ENCODE measurements at regions not wholly inside any gene's neighbourhood (a gene's known extent, or its start where the extent isn't known, plus 50 kb on each side); places are given as distances from the start of the nearest gene placed in this dataset.

DNA sequence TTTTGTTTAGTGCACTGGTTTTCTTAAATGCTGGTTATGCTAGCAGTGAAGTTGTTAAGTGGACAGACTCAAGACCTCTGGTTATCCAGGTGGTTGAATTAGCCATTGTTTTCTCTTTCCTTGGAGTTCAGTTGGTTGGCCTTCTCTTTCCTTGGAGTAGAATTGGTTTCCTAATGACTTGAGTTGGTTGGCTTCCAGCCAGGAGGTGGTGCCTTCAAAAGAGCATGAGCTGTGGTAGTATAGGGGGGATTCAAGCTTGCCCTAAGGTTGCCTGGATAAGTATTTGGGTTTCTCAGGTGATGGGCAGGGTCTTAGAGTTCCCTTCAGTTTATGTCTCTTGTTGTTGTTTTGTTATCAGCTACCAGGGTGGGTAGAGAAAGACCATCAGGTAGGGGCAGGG, 92.5 kb downstream of the ATP23 start:
- TF ChIP-seq, protein P1, sequence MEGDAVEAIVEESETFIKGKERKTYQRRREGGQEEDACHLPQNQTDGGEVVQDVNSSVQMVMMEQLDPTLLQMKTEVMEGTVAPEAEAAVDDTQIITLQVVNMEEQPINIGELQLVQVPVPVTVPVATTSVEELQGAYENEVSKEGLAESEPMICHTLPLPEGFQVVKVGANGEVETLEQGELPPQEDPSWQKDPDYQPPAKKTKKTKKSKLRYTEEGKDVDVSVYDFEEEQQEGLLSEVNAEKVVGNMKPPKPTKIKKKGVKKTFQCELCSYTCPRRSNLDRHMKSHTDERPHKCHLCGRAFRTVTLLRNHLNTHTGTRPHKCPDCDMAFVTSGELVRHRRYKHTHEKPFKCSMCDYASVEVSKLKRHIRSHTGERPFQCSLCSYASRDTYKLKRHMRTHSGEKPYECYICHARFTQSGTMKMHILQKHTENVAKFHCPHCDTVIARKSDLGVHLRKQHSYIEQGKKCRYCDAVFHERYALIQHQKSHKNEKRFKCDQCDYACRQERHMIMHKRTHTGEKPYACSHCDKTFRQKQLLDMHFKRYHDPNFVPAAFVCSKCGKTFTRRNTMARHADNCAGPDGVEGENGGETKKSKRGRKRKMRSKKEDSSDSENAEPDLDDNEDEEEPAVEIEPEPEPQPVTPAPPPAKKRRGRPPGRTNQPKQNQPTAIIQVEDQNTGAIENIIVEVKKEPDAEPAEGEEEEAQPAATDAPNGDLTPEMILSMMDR (IDR thresholded peaks at IDR 0.05; ENCODE audit: low read depth, low read length): no peak

DNA sequence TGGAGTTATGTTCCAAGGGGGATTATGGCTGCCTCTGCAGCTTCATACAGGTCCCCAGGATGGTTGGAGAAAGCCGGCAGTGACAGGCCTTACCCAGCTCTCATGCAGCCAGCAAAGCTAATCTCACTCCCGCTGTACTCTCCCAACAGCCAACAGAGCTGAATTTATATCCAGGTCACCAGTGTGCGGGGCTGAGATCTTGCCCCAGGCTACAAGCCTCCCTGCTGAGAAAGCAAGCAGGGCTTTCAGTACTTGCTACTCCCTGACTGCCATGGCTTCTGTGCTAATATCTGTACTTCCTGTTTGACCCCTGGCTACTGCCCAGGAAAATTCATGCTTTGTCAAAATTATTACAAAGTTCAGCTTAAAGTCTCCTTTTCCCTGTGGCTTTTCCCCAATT, 92.9 kb downstream of the ATP23 start:
- no peaks in the 10 kb centered on the region for H3K36me3 ChIP-seq
- no peaks in the 10 kb centered on the region for H3K27me3 ChIP-seq
- no peaks in the 10 kb centered on the region for H3K9me3 ChIP-seq (ENCODE audit: low read depth)
- H3K4me3 ChIP-seq: no peak overlapping the region
- DNase-seq (ENCODE audit: low read depth in 1 of 2, low spot score in 1 of 2): peak in 1 of 2 donors; percentile 25
- no peaks in the 10 kb centered on the region for H3K4me1 ChIP-seq (ENCODE audit: low read depth)
- TF ChIP-seq, protein P1 (IDR thresholded peaks at IDR 0.05; ENCODE audit: low read depth, low read length): no peak
- H3K27ac ChIP-seq: no peak overlapping the region

More for the DNA sequence above, 92.5 kb downstream of the ATP23 start:
- Histone ChIP-seq H3K27me3 (no peaks in the 10 kb centered on the region), H3K36me3 (no peaks in the 10 kb centered on the region), H3K9me3 (ENCODE audit: low read depth) (no peaks in the 10 kb centered on the region), H3K4me1 (ENCODE audit: low read depth) (no peaks in the 10 kb centered on the region), H3K27ac (no peak overlapping the region), H3K4me3 (no peak overlapping the region)
- no peak for DNase-seq (ENCODE audit: low read depth in 1 of 2, low spot score in 1 of 2)

DNA sequence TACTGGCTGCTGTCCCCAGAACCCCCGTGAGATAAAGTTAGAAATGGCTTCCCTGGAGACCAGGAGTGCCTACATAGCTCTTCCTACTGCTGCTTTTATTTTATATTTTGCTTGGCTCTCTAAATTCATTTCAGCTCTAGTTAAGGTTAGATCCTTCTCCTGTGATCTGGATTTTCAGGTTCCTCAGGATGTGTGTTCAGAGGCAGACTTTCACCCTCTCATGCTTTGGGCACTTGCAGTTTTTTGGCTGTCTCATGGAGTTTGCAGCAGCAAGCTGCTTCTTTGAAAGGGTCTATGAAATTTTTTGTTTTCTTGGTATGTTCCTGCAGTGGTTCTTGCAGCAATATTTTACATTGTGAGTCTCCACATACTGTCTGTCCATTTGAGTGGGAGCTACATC, 93.3 kb downstream of the ATP23 start:
- Histone ChIP-seq H3K36me3 (no peaks in the 10 kb centered on the region), H3K4me1 (ENCODE audit: low read depth) (no peaks in the 10 kb centered on the region), H3K27me3 (no peaks in the 10 kb centered on the region), H3K4me3 (no peak overlapping the region), H3K9me3 (ENCODE audit: low read depth) (no peaks in the 10 kb centered on the region), H3K27ac (no peak overlapping the region)
- no peak for DNase-seq (ENCODE audit: low read depth in 1 of 2, low spot score in 1 of 2)
- TF ChIP-seq, protein P1 (IDR thresholded peaks at IDR 0.05; ENCODE audit: low read depth, low read length): no peak

DNA sequence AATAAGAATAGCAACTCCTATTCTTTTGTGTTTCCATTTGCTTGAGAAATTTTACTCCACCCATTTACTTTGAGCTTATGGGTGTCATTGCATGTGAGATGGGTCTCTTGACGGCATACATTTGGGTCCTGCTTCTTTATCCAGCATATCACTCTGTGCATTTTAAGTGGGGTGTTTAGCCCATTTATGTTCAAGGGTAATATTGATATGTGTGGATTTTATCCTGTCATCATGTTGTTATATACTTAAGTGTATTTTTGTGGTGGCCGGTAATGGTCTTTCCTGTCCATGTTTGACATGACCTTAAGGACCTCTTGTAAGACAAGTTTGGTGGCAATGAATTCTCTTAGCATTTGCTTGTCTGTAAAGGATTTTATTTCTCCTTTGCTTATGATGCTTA, 100.1 kb downstream of the ATP23 start:
- H3K9me3 ChIP-seq (ENCODE audit: low read depth): no peaks in the 10 kb centered on the region
- DNase-seq (ENCODE audit: low read depth in 1 of 2, low spot score in 1 of 2): no peak
- TF ChIP-seq, protein P1 (IDR thresholded peaks at IDR 0.05; ENCODE audit: low read depth, low read length): no peak

DNA sequence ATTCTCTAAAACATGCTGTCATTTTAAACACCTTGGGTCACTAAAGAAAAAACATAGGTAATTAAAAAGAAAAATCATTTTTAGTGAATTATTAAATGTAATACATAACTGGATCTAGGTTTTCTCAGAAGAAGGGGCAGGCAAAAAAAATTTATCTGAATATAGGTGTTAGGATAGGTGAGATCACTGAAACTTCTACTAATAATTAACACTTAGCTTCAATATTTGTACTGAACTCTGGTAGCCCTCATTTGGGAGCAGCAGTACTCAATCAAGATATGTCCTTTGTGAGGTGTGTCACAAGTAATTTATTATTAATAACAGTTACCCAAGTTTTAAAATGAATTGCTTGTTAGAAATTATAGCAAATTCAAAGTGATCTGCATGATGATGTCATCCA, 103.6 kb downstream of the ATP23 start:
- no peaks in the 10 kb centered on the region for H3K4me1 ChIP-seq (ENCODE audit: low read depth)
- no peaks in the 10 kb centered on the region for H3K36me3 ChIP-seq
- H3K4me3 ChIP-seq: no peak overlapping the region
- H3K9me3 ChIP-seq (ENCODE audit: low read depth): no peaks in the 10 kb centered on the region
- DNase-seq (ENCODE audit: low read depth in 1 of 2, low spot score in 1 of 2): no peak
- no peaks in the 10 kb centered on the region for H3K27me3 ChIP-seq
- no peak overlapping the region for H3K27ac ChIP-seq
- TF ChIP-seq, protein P1 (IDR thresholded peaks at IDR 0.05; ENCODE audit: low read depth, low read length): no peak

More for the DNA sequence above, 100.1 kb downstream of the ATP23 start:
- H3K4me3 ChIP-seq: no peak overlapping the region
- no peaks in the 10 kb centered on the region for H3K4me1 ChIP-seq (ENCODE audit: low read depth)
- no peaks in the 10 kb centered on the region for H3K36me3 ChIP-seq
- H3K27me3 ChIP-seq: no peaks in the 10 kb centered on the region
- H3K27ac ChIP-seq: no peak overlapping the region

DNA sequence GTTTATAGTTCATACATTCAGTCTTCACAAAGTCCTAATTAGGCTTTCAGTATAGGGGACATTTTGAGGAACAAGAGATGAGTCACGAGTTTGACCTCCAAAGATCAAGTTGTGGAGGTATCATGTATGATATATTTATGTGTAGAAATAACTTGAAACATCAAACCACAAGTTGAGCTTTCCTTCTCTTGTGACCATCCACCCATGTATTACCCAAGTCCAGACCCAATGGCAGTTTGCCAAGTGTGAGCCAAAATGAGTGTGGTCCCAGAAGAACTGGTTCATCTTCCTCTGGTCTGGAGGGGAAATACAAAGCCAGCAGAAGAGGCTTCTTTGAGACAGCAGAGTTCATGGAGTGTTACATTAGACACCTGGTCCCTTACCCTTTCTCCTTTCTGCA, 104.9 kb downstream of the ATP23 start:
- Histone ChIP-seq H3K4me1 (ENCODE audit: low read depth) (no peaks in the 10 kb centered on the region), H3K27me3 (no peaks in the 10 kb centered on the region), H3K36me3 (no peaks in the 10 kb centered on the region), H3K4me3 (no peak overlapping the region), H3K27ac (no peak overlapping the region), H3K9me3 (ENCODE audit: low read depth) (no peaks in the 10 kb centered on the region)
- TF ChIP-seq, protein P1 (IDR thresholded peaks at IDR 0.05; ENCODE audit: low read depth, low read length): no peak
- DNase-seq (ENCODE audit: low read depth in 1 of 2, low spot score in 1 of 2): no peak

Data from cardiac muscle cell (in vitro differentiated cells and primary cell).